ENCODE measurements at regions not wholly inside any gene's neighbourhood (a gene's known extent, or its start where the extent isn't known, plus 50 kb on each side); places are given as distances from the start of the nearest gene placed in this dataset.
"Not testable (repeated sequence)": the region's sequence is repeated elsewhere in the genome, so short reads cannot be mapped to it uniquely, and the experiment has no call there.

DNA sequence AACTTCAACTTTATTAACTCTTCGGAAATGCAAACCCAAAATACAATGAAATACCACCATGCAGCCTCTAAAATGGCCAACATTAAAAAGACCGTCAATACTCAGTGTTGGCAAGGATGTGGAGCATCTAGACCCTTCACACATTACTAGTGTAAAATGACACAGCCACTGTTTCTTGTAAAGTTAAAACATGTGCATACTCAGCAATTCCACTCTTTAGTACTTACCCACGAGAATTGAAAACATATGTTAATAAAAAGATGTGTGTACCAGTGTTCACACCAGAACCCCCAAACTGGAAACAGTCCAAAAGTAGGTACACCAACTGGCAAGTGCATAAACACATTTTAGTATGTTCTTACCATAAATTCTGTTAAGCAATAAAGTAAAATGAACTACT is 294.7 kb downstream of the PLK2 start:
- dilution Hi-C loops (cut with MboI; ENCODE audit: extremely low pct_ligation_motif_present, low sequenced_read_pairs) = no loop called here
- FAIRE-seq = no peak
- H3K9me3 ChIP-seq (ENCODE audit: control insufficient read depth, low read depth, low read length) = no peaks in the 10 kb centered on the region

GRCh38 chr5:58161889-58162288 is 298.0 kb downstream of the PLK2 start:
- not testable (repeated sequence) for FAIRE-seq

More for the DNA sequence above, 294.7 kb downstream of the PLK2 start:
- Histone ChIP-seq H3K27me3 (ENCODE audit: control insufficient read depth, extremely low read depth, insufficient read depth, low read length) (no peaks in the 10 kb centered on the region), H3K36me3 (ENCODE audit: control insufficient read depth in 2 of 2, extremely low read depth in 1 of 2, insufficient read depth in 2 of 2, low read length in 2 of 2) (no peaks in the 10 kb centered on the region), H3K4me2 (ENCODE audit: control insufficient read depth, extremely low read depth, insufficient read depth, low read depth, low read length) (no peak overlapping the region), H3K4me3 (ENCODE audit: control insufficient read depth in 2 of 3, extremely low read depth in 1 of 3, insufficient read depth in 2 of 3, low read depth in 1 of 3, low read length in 3 of 3) (no peak overlapping the region), H3K4me1 (ENCODE audit: control insufficient read depth, extremely low read depth, insufficient read depth, low read length) (no peaks in the 10 kb centered on the region), H3K9me1 (ENCODE audit: control insufficient read depth, extremely low read depth, insufficient read depth, low read length) (no peaks in the 10 kb centered on the region), H3K79me2 (ENCODE audit: control insufficient read depth, insufficient read depth, low read length) (no peaks in the 10 kb centered on the region), H3K27ac (ENCODE audit: control insufficient read depth, insufficient read depth, low read length) (no peak overlapping the region), H3K9ac (ENCODE audit: control insufficient read depth, extremely low read depth, insufficient read depth, low read length) (no peak overlapping the region), H4K20me1 (ENCODE audit: control insufficient read depth, extremely low read depth, insufficient read depth, low read length) (no peaks in the 10 kb centered on the region), H2AFZ (ENCODE audit: control insufficient read depth, low read length) (no peak overlapping the region)
- no peak for DNase-seq (ENCODE audit: low read depth, low spot score)
- no peak for TF ChIP-seq EZH2 (IDR thresholded peaks at IDR 0.05; ENCODE audit: low read length)
- TF ChIP-seq, protein P1, sequence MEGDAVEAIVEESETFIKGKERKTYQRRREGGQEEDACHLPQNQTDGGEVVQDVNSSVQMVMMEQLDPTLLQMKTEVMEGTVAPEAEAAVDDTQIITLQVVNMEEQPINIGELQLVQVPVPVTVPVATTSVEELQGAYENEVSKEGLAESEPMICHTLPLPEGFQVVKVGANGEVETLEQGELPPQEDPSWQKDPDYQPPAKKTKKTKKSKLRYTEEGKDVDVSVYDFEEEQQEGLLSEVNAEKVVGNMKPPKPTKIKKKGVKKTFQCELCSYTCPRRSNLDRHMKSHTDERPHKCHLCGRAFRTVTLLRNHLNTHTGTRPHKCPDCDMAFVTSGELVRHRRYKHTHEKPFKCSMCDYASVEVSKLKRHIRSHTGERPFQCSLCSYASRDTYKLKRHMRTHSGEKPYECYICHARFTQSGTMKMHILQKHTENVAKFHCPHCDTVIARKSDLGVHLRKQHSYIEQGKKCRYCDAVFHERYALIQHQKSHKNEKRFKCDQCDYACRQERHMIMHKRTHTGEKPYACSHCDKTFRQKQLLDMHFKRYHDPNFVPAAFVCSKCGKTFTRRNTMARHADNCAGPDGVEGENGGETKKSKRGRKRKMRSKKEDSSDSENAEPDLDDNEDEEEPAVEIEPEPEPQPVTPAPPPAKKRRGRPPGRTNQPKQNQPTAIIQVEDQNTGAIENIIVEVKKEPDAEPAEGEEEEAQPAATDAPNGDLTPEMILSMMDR (optimal IDR thresholded peaks at IDR 0.05 in 1 of 3, IDR thresholded peaks at IDR 0.05 in 1 of 3, conservative IDR thresholded peaks at IDR 0.05 in 1 of 3; ENCODE audit: extremely low read depth in 1 of 3, insufficient read depth in 2 of 3, low read length in 3 of 3) = no peak

DNA sequence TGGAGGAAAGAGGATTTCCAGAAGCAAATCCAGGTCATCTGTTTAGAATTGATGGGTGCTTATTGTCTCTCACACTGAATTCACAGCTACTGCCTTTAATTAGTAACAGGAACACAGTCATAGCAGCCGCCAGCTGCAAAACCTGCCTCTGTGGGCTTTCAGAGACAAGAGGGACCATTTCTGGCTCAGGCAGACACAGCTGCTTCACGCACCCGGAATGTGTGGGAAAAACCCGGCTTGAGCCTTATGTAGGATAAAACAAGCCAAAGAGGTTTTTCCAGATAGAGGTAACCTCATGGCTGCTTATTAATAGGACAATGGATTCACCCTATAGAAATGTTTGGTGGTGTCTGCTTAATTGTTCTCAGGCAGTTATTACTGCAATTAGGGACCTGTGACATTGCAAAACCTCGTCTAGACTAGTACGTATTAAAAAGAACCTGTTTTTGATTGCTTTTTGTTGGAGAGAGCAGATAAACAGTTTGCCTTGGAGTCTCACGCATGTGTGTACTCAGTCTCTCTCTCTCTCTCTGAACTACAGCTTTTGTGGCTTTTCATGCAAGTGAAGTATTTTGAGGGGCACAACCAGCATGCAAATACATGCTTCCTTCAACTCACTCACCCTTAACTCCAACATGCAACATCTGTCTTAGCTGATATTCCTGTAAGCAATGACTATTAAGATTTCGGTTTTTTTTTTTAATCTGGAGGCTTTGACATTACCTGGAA is 302.7 kb downstream of the PLK2 start:
- no peaks in the 10 kb centered on the region for H3K9me1 ChIP-seq (ENCODE audit: control insufficient read depth, extremely low read depth, insufficient read depth, low read length)
- H4K20me1 ChIP-seq (ENCODE audit: control insufficient read depth, extremely low read depth, insufficient read depth, low read length) = no peaks in the 10 kb centered on the region
- peaks cover 8% of the 10 kb centered on the region for H3K4me1 ChIP-seq (ENCODE audit: control insufficient read depth, extremely low read depth, insufficient read depth, low read length)
- DNase-seq (ENCODE audit: low read depth, low spot score) (no peak), FAIRE-seq (peak; percentile 53)
- H3K4me2 ChIP-seq (ENCODE audit: control insufficient read depth, extremely low read depth, insufficient read depth, low read depth, low read length) = no peak overlapping the region
- H3K9me3 ChIP-seq (ENCODE audit: control insufficient read depth, low read depth, low read length) = no peaks in the 10 kb centered on the region
- H3K79me2 ChIP-seq (ENCODE audit: control insufficient read depth, insufficient read depth, low read length) = no peaks in the 10 kb centered on the region
- TF ChIP-seq EZH2 (IDR thresholded peaks at IDR 0.05; ENCODE audit: low read length) = no peak
- TF ChIP-seq, protein P1 (optimal IDR thresholded peaks at IDR 0.05 in 1 of 3, IDR thresholded peaks at IDR 0.05 in 1 of 3, conservative IDR thresholded peaks at IDR 0.05 in 1 of 3; ENCODE audit: extremely low read depth in 1 of 3, insufficient read depth in 2 of 3, low read length in 3 of 3) = no peak
- dilution Hi-C loops (cut with MboI; ENCODE audit: extremely low pct_ligation_motif_present, low sequenced_read_pairs) = no loop called here
- H3K9ac ChIP-seq (ENCODE audit: control insufficient read depth, extremely low read depth, insufficient read depth, low read length) = no peak overlapping the region
- H3K27me3 ChIP-seq (ENCODE audit: control insufficient read depth, extremely low read depth, insufficient read depth, low read length) = no peaks in the 10 kb centered on the region
- no peak overlapping the region for H3K27ac ChIP-seq (ENCODE audit: control insufficient read depth, insufficient read depth, low read length)
- no peak overlapping the region for H2AFZ ChIP-seq (ENCODE audit: control insufficient read depth, low read length)
- no peaks in the 10 kb centered on the region for H3K36me3 ChIP-seq (ENCODE audit: control insufficient read depth in 2 of 2, extremely low read depth in 1 of 2, insufficient read depth in 2 of 2, low read length in 2 of 2)
- no peak overlapping the region for H3K4me3 ChIP-seq (ENCODE audit: control insufficient read depth in 2 of 3, extremely low read depth in 1 of 3, insufficient read depth in 2 of 3, low read depth in 1 of 3, low read length in 3 of 3)

More at GRCh38 chr5:58161889-58162288, 298.0 kb downstream of the PLK2 start:
- H3K27ac ChIP-seq (ENCODE audit: control insufficient read depth, insufficient read depth, low read length); H3K4me3 ChIP-seq (ENCODE audit: control insufficient read depth in 2 of 3, extremely low read depth in 1 of 3, insufficient read depth in 2 of 3, low read depth in 1 of 3, low read length in 3 of 3); H3K9ac ChIP-seq (ENCODE audit: control insufficient read depth, extremely low read depth, insufficient read depth, low read length); H3K36me3 ChIP-seq (ENCODE audit: control insufficient read depth in 2 of 2, extremely low read depth in 1 of 2, insufficient read depth in 2 of 2, low read length in 2 of 2); H3K9me3 ChIP-seq (ENCODE audit: control insufficient read depth, low read depth, low read length); dilution Hi-C loops (cut with MboI; ENCODE audit: extremely low pct_ligation_motif_present, low sequenced_read_pairs); H2AFZ ChIP-seq (ENCODE audit: control insufficient read depth, low read length); H3K4me1 ChIP-seq (ENCODE audit: control insufficient read depth, extremely low read depth, insufficient read depth, low read length); H4K20me1 ChIP-seq (ENCODE audit: control insufficient read depth, extremely low read depth, insufficient read depth, low read length); H3K9me1 ChIP-seq (ENCODE audit: control insufficient read depth, extremely low read depth, insufficient read depth, low read length); H3K79me2 ChIP-seq (ENCODE audit: control insufficient read depth, insufficient read depth, low read length); H3K4me2 ChIP-seq (ENCODE audit: control insufficient read depth, extremely low read depth, insufficient read depth, low read depth, low read length); DNase-seq (ENCODE audit: low read depth, low spot score); H3K27me3 ChIP-seq (ENCODE audit: control insufficient read depth, extremely low read depth, insufficient read depth, low read length): not testable (repeated sequence)
